Suprapubic skin (tissue), 4 donors: ENCODE measurements at regions not wholly inside any gene's neighbourhood (a gene's known extent, or its start where the extent isn't known, plus 50 kb on each side); places are given as distances from the start of the nearest gene placed in this dataset.

Source experiments
- DNase-seq, 2 donors: peaks; one replicate each; pipeline ENCODE4 v3.0.0-alpha.2; 2019; ENCODE audit warnings: low spot score in 2 of 2
- H3K27ac ChIP-seq: fragments of 200-600 bp; sonication (generic); one replicate; pipeline ENCODE4 v1.5.1; 2019
- H3K27me3 ChIP-seq: fragments of 200-600 bp; sonication (generic); one replicate; pipeline ENCODE4 v1.5.1; 2019
- H3K36me3 ChIP-seq: fragments of 200-600 bp; sonication (generic); one replicate; pipeline ENCODE4 v1.5.1; 2019
- H3K4me1 ChIP-seq: fragments of 200-600 bp; sonication (generic); one replicate; pipeline ENCODE4 v1.5.1; 2019
- H3K4me3 ChIP-seq: fragments of 200-600 bp; sonication (generic); one replicate; pipeline ENCODE4 v1.5.1; 2019; ENCODE audit warnings: mild to moderate bottlenecking
- H3K9me3 ChIP-seq: fragments of 200-600 bp; sonication (generic); one replicate; pipeline ENCODE4 v1.5.1; 2019
- CTCF ChIP-seq, 2 donors: fragments of 200-600 bp in 1 of 2; fragments of 450-650 bp in 1 of 2; sonication (generic) in 1 of 2; IDR thresholded peaks; one replicate each; pipeline ENCODE4 v1.5.1; 2016 to 2019; ENCODE audit warnings: antibody characterized with exemption in 2 of 2, mild to moderate bottlenecking in 1 of 2, moderate library complexity in 1 of 2
- EP300 ChIP-seq: sonication (generic); formaldehyde crosslinking; IDR thresholded peaks from one replicate; pipeline ENCODE4 v1.6.1; 2017; ENCODE audit warnings: antibody characterized with exemption
- POLR2A ChIP-seq, 2 donors: fragments of 450-650 bp; IDR thresholded peaks; one replicate each; pipeline ENCODE4 v1.6.1; 2017; ENCODE audit warnings: antibody characterized with exemption in 2 of 2, mild to moderate bottlenecking in 2 of 2, moderate library complexity in 2 of 2
- POLR2AphosphoS5 ChIP-seq, 3 donors: sonication (generic); formaldehyde crosslinking; IDR thresholded peaks; one replicate each; pipeline ENCODE4 v1.6.1; 2017; ENCODE audit warnings: antibody characterized with exemption in 3 of 3
- WGBS: methylation state at CpG from one replicate; pipeline ENCODE4 v1.1.5; 2018; 5-methylcytosine and 5-hydroxymethylcytosine counted together

GRCh38 chr13:89165685-89166084 is 1494.5 kb downstream of the SLITRK5 start:
- 88% methylated on average over 1 of the region's 1 CpG for WGBS
- no peak for TF ChIP-seq POLR2A (IDR thresholded peaks at IDR 0.05)
- no peak for TF ChIP-seq POLR2AphosphoS5 (IDR thresholded peaks at IDR 0.05)
- no peak for TF ChIP-seq EP300
- no peak for TF ChIP-seq CTCF (IDR thresholded peaks at IDR 0.05)

GRCh38 chr13:89169951-89170350 is 1498.8 kb downstream of the SLITRK5 start:
- no peaks in the 10 kb centered on the region for H3K9me3 ChIP-seq
- no peak for DNase-seq
- no peak overlapping the region for H3K4me3 ChIP-seq
- H3K4me1 ChIP-seq: no peaks in the 10 kb centered on the region
- no peak overlapping the region for H3K27ac ChIP-seq
- no peaks in the 10 kb centered on the region for H3K27me3 ChIP-seq
- 76% methylated on average over 1 of the region's 1 CpG for WGBS
- no peaks in the 10 kb centered on the region for H3K36me3 ChIP-seq
- TF ChIP-seq POLR2AphosphoS5 (IDR thresholded peaks at IDR 0.05) (no peak), EP300 (no peak), CTCF (IDR thresholded peaks at IDR 0.05) (no peak), POLR2A (IDR thresholded peaks at IDR 0.05) (no peak)

More at GRCh38 chr13:89165685-89166084, 1494.5 kb downstream of the SLITRK5 start:
- no peaks in the 10 kb centered on the region for H3K27me3 ChIP-seq
- H3K4me1 ChIP-seq: no peaks in the 10 kb centered on the region
- no peak overlapping the region for H3K27ac ChIP-seq
- H3K4me3 ChIP-seq: no peak overlapping the region
- H3K9me3 ChIP-seq: no peaks in the 10 kb centered on the region
- no peaks in the 10 kb centered on the region for H3K36me3 ChIP-seq
- DNase-seq: no peak

GRCh38 chr13:89181041-89181440 is 1509.9 kb downstream of the SLITRK5 start:
- no peak for TF ChIP-seq POLR2AphosphoS5 (IDR thresholded peaks at IDR 0.05)
- no peak for TF ChIP-seq EP300
- TF ChIP-seq POLR2A (IDR thresholded peaks at IDR 0.05): no peak
- no peak for TF ChIP-seq CTCF (IDR thresholded peaks at IDR 0.05)
- Histone ChIP-seq H3K4me1 (no peaks in the 10 kb centered on the region), H3K27me3 (no peaks in the 10 kb centered on the region), H3K9me3 (peaks cover 8% of the 10 kb centered on the region), H3K36me3 (no peaks in the 10 kb centered on the region), H3K4me3 (no peak overlapping the region), H3K27ac (no peak overlapping the region)
- no peak for DNase-seq

GRCh38 chr13:89199138-89199537 is 1528.0 kb downstream of the SLITRK5 start:
- 25% methylated on average over 4 of the region's 4 CpGs for WGBS
- no peak for DNase-seq
- no peaks in the 10 kb centered on the region for H3K4me1 ChIP-seq
- no peaks in the 10 kb centered on the region for H3K36me3 ChIP-seq
- no peaks in the 10 kb centered on the region for H3K27me3 ChIP-seq
- H3K4me3 ChIP-seq: no peak overlapping the region
- H3K27ac ChIP-seq: no peak overlapping the region
- H3K9me3 ChIP-seq: no peaks in the 10 kb centered on the region
- no peak for TF ChIP-seq CTCF (IDR thresholded peaks at IDR 0.05)
- TF ChIP-seq EP300: no peak
- TF ChIP-seq POLR2A (IDR thresholded peaks at IDR 0.05): no peak
- no peak for TF ChIP-seq POLR2AphosphoS5 (IDR thresholded peaks at IDR 0.05)

- H3K9me3 ChIP-seq: no peaks in the 10 kb centered on the region
- H3K4me3 ChIP-seq: no peak overlapping the region
- no peak for DNase-seq
- TF ChIP-seq CTCF (IDR thresholded peaks at IDR 0.05) (no peak), EP300 (no peak)
- WGBS: 80% methylated on average over 1 of the region's 1 CpG
- H3K36me3 ChIP-seq: no peaks in the 10 kb centered on the region
- H3K27ac ChIP-seq: no peak overlapping the region
- no peaks in the 10 kb centered on the region for H3K4me1 ChIP-seq
- H3K27me3 ChIP-seq: no peaks in the 10 kb centered on the region
Observed at GRCh38 chr13:89204435-89204834, 1533.3 kb downstream of the SLITRK5 start.
